Loucy (cell line): ENCODE measurements at regions not wholly inside any gene's neighbourhood (a gene's known extent, or its start where the extent isn't known, plus 50 kb on each side); places are given as distances from the start of the nearest gene placed in this dataset.

ENCODE experiments used
- H2AFZ ChIP-seq: fragments of 200-600 bp; sonication (generic); 2 replicates; pipeline ENCODE4 v1.6.0; 2016; ENCODE audit warnings: antibody characterized with exemption, mild to moderate bottlenecking, low read length, moderate library complexity
- H3F3A ChIP-seq: fragments of 200-600 bp; 2 replicates; pipeline ENCODE4 v1.6.0; 2016; ENCODE audit warnings: antibody characterized with exemption, low read depth, mild to moderate bottlenecking
- H3K27me3 ChIP-seq: fragments of 200-600 bp; sonication (generic); 2 replicates; pipeline ENCODE4 v1.6.1; 2014; ENCODE audit warnings: low read length, mild to moderate bottlenecking; ENCODE audit not compliant: insufficient read depth, poor library complexity, severe bottlenecking
- H3K36me3 ChIP-seq: fragments of 200-600 bp; sonication (generic); 2 replicates; pipeline ENCODE4 v1.6.1; 2016; ENCODE audit warnings: low read length; ENCODE audit not compliant: insufficient read depth
- H3K4me1 ChIP-seq: fragments of 200-600 bp; sonication (generic); 2 replicates; pipeline ENCODE4 v1.5.1; 2014; ENCODE audit warnings: low read length, mild to moderate bottlenecking; ENCODE audit not compliant: insufficient read depth, poor library complexity, severe bottlenecking
- H3K4me2 ChIP-seq: fragments of 200-600 bp; sonication (generic); 2 replicates; pipeline ENCODE4 v1.6.0; 2014; ENCODE audit warnings: antibody characterized with exemption, low read length, low read depth, mild to moderate bottlenecking; ENCODE audit not compliant: poor library complexity, severe bottlenecking
- H3K4me3 ChIP-seq: fragments of 200-600 bp; sonication (generic); 2 replicates; pipeline ENCODE4 v1.5.1; 2014; ENCODE audit warnings: low read length, mild to moderate bottlenecking, mixed read lengths; ENCODE audit not compliant: poor library complexity, severe bottlenecking
- H3K79me2 ChIP-seq: fragments of 200-600 bp; sonication (generic); 2 replicates; pipeline ENCODE4 v1.6.1; 2014; ENCODE audit warnings: low read length; ENCODE audit not compliant: insufficient read depth
- H3K9ac ChIP-seq: fragments of 200-600 bp; sonication (generic); 2 replicates; pipeline ENCODE4 v1.6.0; 2014; ENCODE audit warnings: mild to moderate bottlenecking, low read depth, low read length, moderate library complexity; ENCODE audit not compliant: poor library complexity, severe bottlenecking
- H3K9me2 ChIP-seq: fragments of 200-600 bp; sonication (generic); replicated peaks from 2 replicates; pipeline ENCODE4 v1.6.1; 2016; ENCODE audit warnings: low read depth, low read length, mixed read lengths
- H3K9me3 ChIP-seq: fragments of 200-600 bp; sonication (generic); 2 replicates; pipeline ENCODE4 v1.6.1; 2014; ENCODE audit warnings: mild to moderate bottlenecking, antibody characterized with exemption, low read length, low read depth; ENCODE audit not compliant: insufficient read depth
- H4K20me1 ChIP-seq: fragments of 200-600 bp; sonication (generic); 2 replicates; pipeline ENCODE4 v1.6.0; 2014; ENCODE audit warnings: antibody characterized with exemption, low read length, mild to moderate bottlenecking; ENCODE audit not compliant: insufficient read depth, poor library complexity, severe bottlenecking
- CTCF ChIP-seq: fragments of 200-600 bp; sonication (generic); conservative IDR thresholded peaks from 2 replicates; pipeline ENCODE4 v1.5.1; 2014; ENCODE audit warnings: mild to moderate bottlenecking, antibody characterized with exemption, low read length
- EZH2phosphoT487 ChIP-seq: fragments of 200-600 bp; IDR thresholded peaks from 2 replicates; pipeline ENCODE4 v1.6.1; 2018; ENCODE audit warnings: antibody characterized with exemption, mild to moderate bottlenecking, moderate library complexity, borderline replicate concordance

- no peaks in the 10 kb centered on the region for H3F3A ChIP-seq
- no peaks in the 10 kb centered on the region for H3K27me3 ChIP-seq
- no peak overlapping the region for H2AFZ ChIP-seq
- no peaks in the 10 kb centered on the region for H4K20me1 ChIP-seq
- TF ChIP-seq EZH2phosphoT487, result no peak
- TF ChIP-seq CTCF, result no peak
- no peak overlapping the region for H3K9ac ChIP-seq
- no peaks in the 10 kb centered on the region for H3K79me2 ChIP-seq
- H3K9me3 ChIP-seq, result no peaks in the 10 kb centered on the region
- H3K4me2 ChIP-seq, result no peak overlapping the region
- H3K4me3 ChIP-seq, result no peak overlapping the region
- no peaks in the 10 kb centered on the region for H3K9me2 ChIP-seq
- H3K4me1 ChIP-seq, result peaks cover 6% of the 10 kb centered on the region
- H3K36me3 ChIP-seq, result no peaks in the 10 kb centered on the region
These were observed 105.1 kb upstream of the MAP1LC3B2 start for GRCh38 chr12:116454076-116454475.

GRCh38 chr12:116454950-116455447, 104.2 kb upstream of the MAP1LC3B2 start:
- Histone ChIP-seq H3K9ac (no peak overlapping the region), H3K9me2 (no peaks in the 10 kb centered on the region), H3K79me2 (no peaks in the 10 kb centered on the region), H3K4me2 (no peak overlapping the region), H3K4me1 (peaks cover 6% of the 10 kb centered on the region), H4K20me1 (no peaks in the 10 kb centered on the region), H3K36me3 (no peaks in the 10 kb centered on the region), H2AFZ (no peak overlapping the region), H3K4me3 (no peak overlapping the region), H3F3A (no peaks in the 10 kb centered on the region), H3K9me3 (no peaks in the 10 kb centered on the region), H3K27me3 (no peaks in the 10 kb centered on the region)
- TF ChIP-seq EZH2phosphoT487 (no peak), CTCF (no peak)

- H2AFZ ChIP-seq, result no peak overlapping the region
- no peaks in the 10 kb centered on the region for H3K79me2 ChIP-seq
- no peak for TF ChIP-seq CTCF
- TF ChIP-seq EZH2phosphoT487, result no peak
- H3K36me3 ChIP-seq, result no peaks in the 10 kb centered on the region
- H4K20me1 ChIP-seq, result no peaks in the 10 kb centered on the region
- peaks cover 6% of the 10 kb centered on the region for H3K4me1 ChIP-seq
- no peak overlapping the region for H3K4me2 ChIP-seq
- H3K9me2 ChIP-seq, result no peaks in the 10 kb centered on the region
- no peak overlapping the region for H3K4me3 ChIP-seq
- H3F3A ChIP-seq, result no peaks in the 10 kb centered on the region
- H3K9me3 ChIP-seq, result no peaks in the 10 kb centered on the region
- no peak overlapping the region for H3K9ac ChIP-seq
- H3K27me3 ChIP-seq, result no peaks in the 10 kb centered on the region
These were observed 103.4 kb upstream of the MAP1LC3B2 start for GRCh38 chr12:116455540-116456329.
